Lower lobe of right lung (tissue), 2 donors: ENCODE measurements at regions not wholly inside any gene's neighbourhood (a gene's known extent, or its start where the extent isn't known, plus 50 kb on each side); places are given as distances from the start of the nearest gene placed in this dataset.
A peak's percentile ranks its signal among the peaks of the same experiment; 100 is the strongest.

Source experiments
- ATAC-seq, 2 donors: fragments of 200-7000 bp; cut with Tn5 transposase; one replicate each; pipeline ENCODE4 v1.9.1; 2020 to 2022; ENCODE audit warnings: mild to moderate bottlenecking in 2 of 2, moderate library complexity in 2 of 2
- DNase-seq: peaks from one replicate; pipeline ENCODE4 v3.0.0-alpha.2; 2020
- H3K27ac ChIP-seq: fragments of 200-600 bp; one replicate; pipeline ENCODE4 v1.8.0; 2022
- H3K27me3 ChIP-seq: fragments of 200-600 bp; one replicate; pipeline ENCODE4 v1.8.0; 2022; ENCODE audit warnings: low read depth
- H3K36me3 ChIP-seq: fragments of 200-600 bp; one replicate; pipeline ENCODE4 v1.8.0; 2022; ENCODE audit warnings: mild to moderate bottlenecking
- H3K4me1 ChIP-seq: fragments of 200-600 bp; one replicate; pipeline ENCODE4 v1.8.0; 2022
- H3K4me3 ChIP-seq: fragments of 200-600 bp; one replicate; pipeline ENCODE4 v1.8.0; 2022; ENCODE audit warnings: mild to moderate bottlenecking
- H3K9me3 ChIP-seq: fragments of 200-600 bp; one replicate; pipeline ENCODE4 v1.8.0; 2022
- intact Hi-C: fragments of 100-400 bp; cut with DNase I; formaldehyde crosslinking; loops from one replicate; pipeline ENCODE4 v1.11.0; 2022
- TF ChIP-seq, protein P1 (sequence below): fragments of 200-600 bp; IDR thresholded peaks from one replicate; pipeline ENCODE4 v1.8.0; 2022; ENCODE audit warnings: antibody characterized with exemption, mild to moderate bottlenecking
- donor health status: DM: no; HTN: yes; CAD: no; lungs with severe emphysema.

DNA sequence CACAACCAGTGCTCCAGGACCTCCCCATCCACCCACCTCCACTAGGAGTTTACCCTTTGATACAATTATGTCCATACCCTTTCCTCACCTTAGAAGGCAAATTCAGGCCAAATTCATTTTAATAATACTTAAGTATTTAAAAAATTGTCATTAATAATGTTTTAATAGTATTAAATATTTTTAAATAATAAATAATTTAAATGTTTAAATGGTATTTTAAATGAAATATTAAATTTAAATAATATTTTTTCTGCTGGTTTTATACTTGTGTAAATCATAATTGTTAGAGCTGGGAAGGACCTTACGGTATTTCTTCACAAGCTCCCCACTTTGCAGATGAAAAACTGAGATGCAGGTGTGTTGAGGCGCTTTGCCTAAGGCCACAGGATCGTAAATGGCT is 67.8 kb downstream of the NRN1 start:
- Histone ChIP-seq H3K36me3 (no peaks in the 10 kb centered on the region), H3K27ac (no peak overlapping the region), H3K4me3 (no peak overlapping the region), H3K4me1 (peaks cover 4% of the 10 kb centered on the region), H3K9me3 (peaks cover 10% of the 10 kb centered on the region), H3K27me3 (no peaks in the 10 kb centered on the region)
- intact Hi-C loops, result no loop called here
- DNase-seq (no peak), ATAC-seq (no peak)
- TF ChIP-seq, protein P1, sequence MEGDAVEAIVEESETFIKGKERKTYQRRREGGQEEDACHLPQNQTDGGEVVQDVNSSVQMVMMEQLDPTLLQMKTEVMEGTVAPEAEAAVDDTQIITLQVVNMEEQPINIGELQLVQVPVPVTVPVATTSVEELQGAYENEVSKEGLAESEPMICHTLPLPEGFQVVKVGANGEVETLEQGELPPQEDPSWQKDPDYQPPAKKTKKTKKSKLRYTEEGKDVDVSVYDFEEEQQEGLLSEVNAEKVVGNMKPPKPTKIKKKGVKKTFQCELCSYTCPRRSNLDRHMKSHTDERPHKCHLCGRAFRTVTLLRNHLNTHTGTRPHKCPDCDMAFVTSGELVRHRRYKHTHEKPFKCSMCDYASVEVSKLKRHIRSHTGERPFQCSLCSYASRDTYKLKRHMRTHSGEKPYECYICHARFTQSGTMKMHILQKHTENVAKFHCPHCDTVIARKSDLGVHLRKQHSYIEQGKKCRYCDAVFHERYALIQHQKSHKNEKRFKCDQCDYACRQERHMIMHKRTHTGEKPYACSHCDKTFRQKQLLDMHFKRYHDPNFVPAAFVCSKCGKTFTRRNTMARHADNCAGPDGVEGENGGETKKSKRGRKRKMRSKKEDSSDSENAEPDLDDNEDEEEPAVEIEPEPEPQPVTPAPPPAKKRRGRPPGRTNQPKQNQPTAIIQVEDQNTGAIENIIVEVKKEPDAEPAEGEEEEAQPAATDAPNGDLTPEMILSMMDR, result no peak

DNA sequence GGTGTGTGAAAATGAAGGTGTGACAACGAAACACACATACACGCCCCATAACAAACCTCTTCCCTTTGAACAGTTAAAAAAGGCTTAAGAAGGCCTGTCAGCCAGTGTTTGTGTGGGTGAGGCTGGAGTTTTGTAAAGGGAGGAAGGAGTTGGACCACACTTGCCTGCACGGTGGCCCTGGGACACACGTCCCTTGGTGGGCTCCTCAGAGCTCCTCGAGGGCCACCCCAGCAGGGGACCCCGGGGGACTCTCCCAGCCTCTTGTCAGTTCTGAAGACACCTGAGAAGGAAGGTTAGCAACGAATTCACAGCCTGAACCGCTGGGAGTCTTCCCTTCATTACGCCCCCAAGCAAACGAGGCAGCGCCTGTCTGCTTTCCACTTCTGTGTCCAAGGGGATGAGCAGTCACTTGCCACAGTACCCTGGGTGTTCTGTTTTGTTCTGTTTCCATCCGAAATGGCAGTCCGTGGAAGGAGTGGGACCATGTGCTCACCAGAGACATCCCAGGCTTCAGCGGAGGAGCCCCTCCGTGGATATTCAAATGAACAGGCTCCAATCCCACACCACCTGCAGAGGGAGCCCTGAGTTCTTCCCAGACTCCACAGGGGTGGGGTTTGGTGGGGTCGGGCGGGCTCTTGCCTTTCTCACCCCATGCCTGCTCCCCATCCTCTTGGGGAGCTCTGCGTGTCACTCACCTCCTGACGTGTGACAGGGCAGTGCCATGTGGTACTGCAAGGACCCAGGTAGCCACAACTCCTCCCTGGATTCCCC is 68.6 kb downstream of the NRN1 start:
- Histone ChIP-seq H3K4me1 (peaks cover 4% of the 10 kb centered on the region), H3K4me3 (no peak overlapping the region), H3K27me3 (no peaks in the 10 kb centered on the region), H3K9me3 (peaks cover 2% of the 10 kb centered on the region), H3K36me3 (no peaks in the 10 kb centered on the region), H3K27ac (no peak overlapping the region)
- no peak for DNase-seq
- TF ChIP-seq, protein P1, result no peak
- intact Hi-C loops, result no loop called here
- peak in 1 of 2 donors; percentile 15 for ATAC-seq

DNA sequence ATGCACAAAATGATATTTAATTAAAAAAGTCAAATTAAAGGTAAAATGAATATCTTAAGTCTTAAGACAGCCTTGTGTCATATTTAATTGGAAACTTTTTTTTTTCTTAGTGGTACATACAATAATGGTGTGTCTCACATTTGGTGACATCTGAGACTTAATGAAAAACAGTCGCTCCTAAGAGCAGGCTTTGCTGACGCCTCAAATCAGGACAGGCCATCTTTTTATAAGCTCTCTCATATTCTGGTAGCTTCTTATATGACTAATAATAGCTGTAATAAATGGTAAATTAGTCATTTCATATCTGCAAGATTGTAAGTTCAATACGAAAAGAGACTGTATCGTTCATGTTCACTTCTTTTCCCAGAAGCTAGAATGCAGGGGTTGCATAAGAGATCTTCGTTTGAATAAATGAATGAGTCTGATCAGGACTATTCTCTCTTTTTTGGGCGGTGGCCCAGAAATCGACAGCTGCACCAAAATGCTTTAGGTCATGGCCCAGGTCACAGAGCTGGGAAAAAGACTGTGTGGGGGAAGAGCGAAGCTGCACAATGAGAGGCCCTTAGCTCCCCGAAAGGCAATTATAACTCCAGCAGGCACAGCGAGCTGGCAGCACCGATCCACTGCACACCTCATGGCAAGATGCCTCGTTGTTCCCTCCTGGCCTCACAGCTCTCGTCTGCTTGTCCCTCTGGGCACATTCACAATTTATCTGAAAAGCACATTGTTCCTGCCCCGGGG is 69.4 kb downstream of the NRN1 start:
- DNase-seq (no peak), ATAC-seq (no peak)
- Histone ChIP-seq H3K9me3 (no peaks in the 10 kb centered on the region), H3K27ac (no peak overlapping the region), H3K4me3 (no peak overlapping the region), H3K4me1 (peaks cover 4% of the 10 kb centered on the region), H3K27me3 (no peaks in the 10 kb centered on the region), H3K36me3 (no peaks in the 10 kb centered on the region)
- intact Hi-C loops, result no loop called here
- TF ChIP-seq, protein P1, result no peak

DNA sequence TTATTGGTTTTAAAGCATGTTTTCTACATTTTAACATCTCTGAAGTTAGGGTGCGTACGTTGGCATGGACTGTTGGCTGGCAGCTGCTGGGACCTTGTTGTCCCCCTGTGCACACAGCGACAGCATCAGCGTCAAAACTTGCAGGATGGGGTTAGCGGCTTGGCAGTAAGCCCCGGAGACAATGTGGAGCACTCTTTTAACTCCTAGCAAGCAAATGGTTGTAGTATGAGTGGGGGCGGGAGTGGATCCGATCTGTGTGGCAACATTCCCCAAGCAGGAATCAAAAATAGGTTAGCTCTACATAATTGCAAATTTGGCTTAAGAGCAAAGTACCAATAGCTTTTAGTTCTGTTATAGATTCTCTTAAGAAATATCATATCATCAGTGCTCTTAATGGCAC is 70.1 kb downstream of the NRN1 start:
- intact Hi-C loops, result no loop called here
- Histone ChIP-seq H3K27ac (no peak overlapping the region), H3K36me3 (no peaks in the 10 kb centered on the region), H3K27me3 (no peaks in the 10 kb centered on the region), H3K4me1 (peaks cover 4% of the 10 kb centered on the region), H3K9me3 (no peaks in the 10 kb centered on the region), H3K4me3 (no peak overlapping the region)
- TF ChIP-seq, protein P1, result no peak
- ATAC-seq (no peak), DNase-seq (no peak)

DNA sequence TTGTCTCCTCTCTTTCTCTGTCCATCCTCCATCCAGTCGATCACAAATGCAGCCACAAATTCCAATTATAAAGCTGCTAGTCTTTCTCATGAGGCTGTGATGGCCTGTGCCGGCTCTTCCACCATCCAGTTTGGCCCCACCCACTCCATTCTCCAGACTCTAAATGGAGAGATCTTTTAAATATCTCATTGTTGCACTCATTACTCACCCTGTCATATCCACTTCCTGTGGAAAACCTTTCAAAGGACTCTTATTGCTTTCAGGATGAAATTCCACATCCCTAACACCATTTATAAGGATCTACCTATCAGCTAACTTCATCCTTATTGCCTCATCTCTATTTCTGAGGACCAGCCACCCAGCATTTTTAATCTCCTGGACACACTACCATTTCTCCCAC is 70.6 kb downstream of the NRN1 start:
- Histone ChIP-seq H3K4me3 (no peak overlapping the region), H3K4me1 (peaks cover 4% of the 10 kb centered on the region), H3K9me3 (no peaks in the 10 kb centered on the region), H3K27me3 (no peaks in the 10 kb centered on the region), H3K27ac (no peak overlapping the region), H3K36me3 (no peaks in the 10 kb centered on the region)
- TF ChIP-seq, protein P1, result no peak
- intact Hi-C loops, result no loop called here
- ATAC-seq (no peak), DNase-seq (no peak)
